Ovary (tissue), 7 donors: ENCODE measurements at regions not wholly inside any gene's neighbourhood (a gene's known extent, or its start where the extent isn't known, plus 50 kb on each side); places are given as distances from the start of the nearest gene placed in this dataset.

Source experiments
- DNase-seq, 5 donors: peaks; one replicate each; pipeline ENCODE4 v3.0.0-alpha.2; 2019 to 2020
- H3K27ac ChIP-seq, 2 donors: fragments of 200-600 bp; one replicate each; pipeline versions ENCODE4 v1.5.1 to v1.8.0; 2019 to 2022
- H3K27me3 ChIP-seq: fragments of 200-600 bp; one replicate; pipeline ENCODE4 v1.8.0; 2022
- H3K36me3 ChIP-seq: fragments of 200-600 bp; sonication (generic); one replicate; pipeline ENCODE4 v1.5.1; 2019
- H3K4me1 ChIP-seq: one replicate; pipeline ENCODE4 v1.8.1; 2013; ENCODE audit warnings: mild to moderate bottlenecking, moderate library complexity; ENCODE audit not compliant: insufficient read depth
- H3K4me3 ChIP-seq: fragments of 200-600 bp; sonication (generic); one replicate; pipeline ENCODE4 v1.5.1; 2017
- H3K9me3 ChIP-seq, 2 donors: fragments of 200-600 bp in 1 of 2; sonication (generic) in 1 of 2; one replicate each; pipeline versions ENCODE4 v1.5.1 to v1.8.1; 2013 to 2019; ENCODE audit warnings: mild to moderate bottlenecking in 1 of 2, moderate library complexity in 1 of 2
- EP300 ChIP-seq: sonication (generic); formaldehyde crosslinking; IDR thresholded peaks from one replicate; pipeline ENCODE4 v1.6.1; 2017; ENCODE audit warnings: antibody characterized with exemption
- POLR2A ChIP-seq: fragments of 450-650 bp; IDR thresholded peaks from one replicate; pipeline ENCODE4 v1.6.1; 2017; ENCODE audit warnings: antibody characterized with exemption, mild to moderate bottlenecking, moderate library complexity
- WGBS, 3 donors: extraction: QIAGEN DNeasy Blood & Tissue Kit in 1 of 3; methylation state at CpG; one replicate each; pipeline versions ENCODE4 v1.1.5 to v1.1.7; 2013 to 2017; 5-methylcytosine and 5-hydroxymethylcytosine counted together
- intact Hi-C, 4 donors: fragments of 100-400 bp; cut with DNase I; formaldehyde crosslinking; loops; one replicate each; pipeline versions ENCODE4 v1.11.0 to v1.15.1; 2022 to 2023
- TF ChIP-seq, protein P1 (sequence below), 3 donors: fragments of 450-650 bp in 2 of 3; fragments of 200-600 bp in 1 of 3; IDR thresholded peaks; one replicate each; pipeline versions ENCODE4 v1.5.1 to v1.8.0; 2016 to 2022; ENCODE audit warnings: antibody characterized with exemption in 3 of 3, mild to moderate bottlenecking in 1 of 3
- donor health status: DM: no; HTN: no; CAD: no; lungs with moderate emphysema.
- donor health status: DM: no; HTN: no; CAD: no.
- donor health status: Bipolar disorder and iron deficiency.
- donor health status: DM: no; HTN: no; CAD: no.
- donor health status: DM: yes; HTN: yes; CAD: no.

DNA sequence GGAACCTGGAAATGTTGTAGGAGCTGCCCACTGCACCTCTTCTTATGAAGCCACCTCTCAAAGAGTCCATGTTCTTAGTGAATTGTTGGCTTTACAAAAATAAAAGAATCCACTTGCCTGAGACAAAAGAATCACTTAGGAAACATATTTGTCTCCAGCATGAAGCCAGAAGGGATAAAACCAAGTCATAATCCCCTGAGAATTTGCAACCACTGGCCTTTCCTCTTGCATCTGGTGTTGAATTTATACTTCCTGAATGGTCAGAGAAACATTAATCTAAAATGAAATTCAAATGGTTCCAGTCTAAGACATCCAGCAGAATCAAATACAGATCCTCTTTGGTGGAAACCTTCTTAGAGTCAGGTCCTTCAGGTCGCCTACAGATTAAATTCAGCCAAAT lies 192.5 kb upstream of the ECI2 start:
- Histone ChIP-seq H3K9me3 (no peaks in the 10 kb centered on the region), H3K4me3 (no peak overlapping the region), H3K27me3 (no peaks in the 10 kb centered on the region), H3K4me1 (no peaks in the 10 kb centered on the region), H3K36me3 (no peaks in the 10 kb centered on the region), H3K27ac (no peak overlapping the region)
- 52 to 73% (median 67%) methylated on average over 1 of the region's 1 CpG for WGBS, 3 donors
- no peak for DNase-seq
- intact Hi-C loops = no loop called here
- TF ChIP-seq POLR2A (no peak), EP300 (no peak)
- TF ChIP-seq, protein P1, sequence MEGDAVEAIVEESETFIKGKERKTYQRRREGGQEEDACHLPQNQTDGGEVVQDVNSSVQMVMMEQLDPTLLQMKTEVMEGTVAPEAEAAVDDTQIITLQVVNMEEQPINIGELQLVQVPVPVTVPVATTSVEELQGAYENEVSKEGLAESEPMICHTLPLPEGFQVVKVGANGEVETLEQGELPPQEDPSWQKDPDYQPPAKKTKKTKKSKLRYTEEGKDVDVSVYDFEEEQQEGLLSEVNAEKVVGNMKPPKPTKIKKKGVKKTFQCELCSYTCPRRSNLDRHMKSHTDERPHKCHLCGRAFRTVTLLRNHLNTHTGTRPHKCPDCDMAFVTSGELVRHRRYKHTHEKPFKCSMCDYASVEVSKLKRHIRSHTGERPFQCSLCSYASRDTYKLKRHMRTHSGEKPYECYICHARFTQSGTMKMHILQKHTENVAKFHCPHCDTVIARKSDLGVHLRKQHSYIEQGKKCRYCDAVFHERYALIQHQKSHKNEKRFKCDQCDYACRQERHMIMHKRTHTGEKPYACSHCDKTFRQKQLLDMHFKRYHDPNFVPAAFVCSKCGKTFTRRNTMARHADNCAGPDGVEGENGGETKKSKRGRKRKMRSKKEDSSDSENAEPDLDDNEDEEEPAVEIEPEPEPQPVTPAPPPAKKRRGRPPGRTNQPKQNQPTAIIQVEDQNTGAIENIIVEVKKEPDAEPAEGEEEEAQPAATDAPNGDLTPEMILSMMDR (IDR thresholded peaks at IDR 0.05) = no peak

DNA sequence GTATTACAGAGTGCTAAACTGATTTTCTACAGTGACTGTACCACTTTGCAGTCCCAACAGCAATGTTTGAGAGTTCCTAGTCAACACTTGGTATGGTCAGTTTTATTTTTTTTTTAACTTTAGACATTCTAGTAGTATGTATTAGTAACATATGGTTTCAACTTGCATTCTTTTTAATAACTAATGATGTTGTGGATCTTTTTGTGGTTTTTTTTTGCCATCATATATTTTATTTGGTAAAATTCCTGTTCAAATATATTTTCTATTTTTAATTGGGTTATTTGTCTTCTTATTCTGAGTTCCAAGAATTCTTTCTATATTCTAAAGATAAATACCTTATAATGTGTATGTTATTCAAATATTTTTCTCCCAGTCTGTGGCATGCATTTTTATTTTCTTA lies 189.4 kb upstream of the ECI2 start:
- no peaks in the 10 kb centered on the region for H3K4me1 ChIP-seq
- no peaks in the 10 kb centered on the region for H3K36me3 ChIP-seq
- TF ChIP-seq EP300 (no peak), POLR2A (no peak)
- TF ChIP-seq, protein P1 (IDR thresholded peaks at IDR 0.05) = no peak
- no peak overlapping the region for H3K27ac ChIP-seq
- intact Hi-C loops = no loop called here
- H3K4me3 ChIP-seq = no peak overlapping the region
- H3K27me3 ChIP-seq = no peaks in the 10 kb centered on the region
- no peak for DNase-seq
- H3K9me3 ChIP-seq = no peaks in the 10 kb centered on the region

DNA sequence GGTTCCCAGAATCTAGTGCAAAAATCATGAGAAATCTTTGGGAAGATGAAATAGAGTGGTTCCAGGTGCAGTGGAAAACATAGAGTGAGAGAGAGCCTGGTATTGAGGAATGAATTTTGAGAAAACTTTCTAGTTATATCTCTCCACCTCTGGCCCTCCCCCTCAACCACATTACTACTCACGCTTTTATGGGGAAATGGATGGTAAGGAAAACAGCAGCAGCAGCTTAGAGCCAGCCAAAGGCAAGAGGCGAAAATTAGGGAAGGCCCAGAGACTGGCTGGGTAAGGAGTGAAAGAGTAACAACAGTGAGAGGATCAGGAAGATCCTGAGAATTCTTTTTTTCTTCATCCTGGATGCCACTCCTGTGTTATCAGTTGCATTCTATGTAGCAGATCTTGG lies 187.9 kb upstream of the ECI2 start:
- H3K27ac ChIP-seq = no peak overlapping the region
- H3K9me3 ChIP-seq = no peaks in the 10 kb centered on the region
- intact Hi-C loops = no loop called here
- H3K27me3 ChIP-seq = no peaks in the 10 kb centered on the region
- H3K4me3 ChIP-seq = no peak overlapping the region
- WGBS, 3 donors = 49 to 52% (median 51%) methylated on average over 2 of the region's 2 CpGs
- H3K36me3 ChIP-seq = no peaks in the 10 kb centered on the region
- H3K4me1 ChIP-seq = no peaks in the 10 kb centered on the region
- DNase-seq = no peak
- TF ChIP-seq, protein P1 (IDR thresholded peaks at IDR 0.05) = no peak
- TF ChIP-seq EP300 (no peak), POLR2A (no peak)

DNA sequence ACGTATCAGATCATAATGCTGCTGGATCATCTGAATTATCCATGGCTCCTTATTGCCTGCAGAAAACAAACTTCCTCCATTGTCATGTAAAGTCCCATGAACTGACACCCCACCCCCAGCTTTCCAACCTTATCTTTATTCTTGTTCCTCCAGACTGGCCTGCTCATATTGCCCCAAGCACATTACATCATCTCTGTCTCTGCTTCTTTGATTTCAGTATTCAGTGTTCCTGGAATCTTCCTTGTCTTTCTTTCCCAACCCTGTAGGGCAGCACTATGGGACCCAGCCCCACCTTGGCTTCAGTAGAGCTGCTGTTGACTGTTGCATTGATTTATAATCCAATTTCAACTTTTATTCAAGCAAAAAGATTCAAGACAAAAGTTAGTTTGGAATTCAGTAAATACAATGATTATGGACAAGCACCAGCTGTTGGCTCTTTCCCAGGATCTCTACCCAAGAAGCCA lies 187.5 kb upstream of the ECI2 start:
- WGBS, 3 donors = 80 to 90% (median 87%) methylated on average over 1 of the region's 1 CpG
- TF ChIP-seq EP300 = no peak
- no peak for TF ChIP-seq POLR2A
- TF ChIP-seq, protein P1 (IDR thresholded peaks at IDR 0.05) = no peak
- H3K9me3 ChIP-seq = no peaks in the 10 kb centered on the region
- intact Hi-C loops = no loop called here
- H3K27ac ChIP-seq = no peak overlapping the region
- DNase-seq = no peak
- H3K36me3 ChIP-seq = no peaks in the 10 kb centered on the region
- H3K27me3 ChIP-seq = no peaks in the 10 kb centered on the region
- H3K4me1 ChIP-seq = no peaks in the 10 kb centered on the region
- no peak overlapping the region for H3K4me3 ChIP-seq
